ENCODE measurements at regions not wholly inside any gene's neighbourhood (a gene's known extent, or its start where the extent isn't known, plus 50 kb on each side); places are given as distances from the start of the nearest gene placed in this dataset.

- no peak for DNase-seq (ENCODE audit: low read depth)
These were observed 166.0 kb upstream of the COL1A2 start for GRCh38 chr7:94228678-94229077.

- no peak for DNase-seq (ENCODE audit: low read depth)
These were observed 163.4 kb upstream of the COL1A2 start for GRCh38 chr7:94231305-94231704.

GRCh38 chr7:94236960-94237359 is 157.7 kb upstream of the COL1A2 start:
- no peak for DNase-seq (ENCODE audit: low read depth)

- DNase-seq (ENCODE audit: low read depth): no peak
These were observed 157.3 kb upstream of the COL1A2 start for GRCh38 chr7:94237417-94237816.

GRCh38 chr7:94239661-94240234 is 154.9 kb upstream of the COL1A2 start:
- no peak for DNase-seq (ENCODE audit: low read depth)

GRCh38 chr7:94240902-94241301 is 153.8 kb upstream of the COL1A2 start:
- no peak for DNase-seq (ENCODE audit: low read depth)

- no peak for DNase-seq (ENCODE audit: low read depth)
These were observed 153.2 kb upstream of the COL1A2 start for GRCh38 chr7:94241402-94241925.

GRCh38 chr7:94243066-94243711 is 151.5 kb upstream of the COL1A2 start:
- DNase-seq (ENCODE audit: low read depth): no peak

- DNase-seq (ENCODE audit: low read depth): no peak
These were observed 149.9 kb upstream of the COL1A2 start for GRCh38 chr7:94244760-94245159.

- DNase-seq (ENCODE audit: low read depth): no peak
These were observed 149.2 kb upstream of the COL1A2 start for GRCh38 chr7:94245500-94245899.

- DNase-seq (ENCODE audit: low read depth): no peak
These were observed 146.7 kb upstream of the COL1A2 start for GRCh38 chr7:94247970-94248369.

GRCh38 chr7:94249631-94250030 is 145.1 kb upstream of the COL1A2 start:
- DNase-seq (ENCODE audit: low read depth): no peak

- no peak for DNase-seq (ENCODE audit: low read depth)
These were observed 144.6 kb upstream of the COL1A2 start for GRCh38 chr7:94250124-94250523.

- DNase-seq (ENCODE audit: low read depth): no peak
These were observed 143.7 kb upstream of the COL1A2 start for GRCh38 chr7:94250987-94251386.

GRCh38 chr7:94252124-94252523 is 142.6 kb upstream of the COL1A2 start:
- no peak for DNase-seq (ENCODE audit: low read depth)

GRCh38 chr7:94252971-94253370 is 141.7 kb upstream of the COL1A2 start:
- DNase-seq (ENCODE audit: low read depth): no peak

GRCh38 chr7:94253686-94254085 is 141.0 kb upstream of the COL1A2 start:
- DNase-seq (ENCODE audit: low read depth): no peak

GRCh38 chr7:94258418-94259300 is 136.0 kb upstream of the COL1A2 start:
- no peak for DNase-seq (ENCODE audit: low read depth)

GRCh38 chr7:94261067-94261466 is 133.6 kb upstream of the COL1A2 start:
- no peak for DNase-seq (ENCODE audit: low read depth)

- DNase-seq (ENCODE audit: low read depth): no peak
These were observed 129.9 kb upstream of the COL1A2 start for GRCh38 chr7:94264756-94265155.

- no peak for DNase-seq (ENCODE audit: low read depth)
These were observed 129.2 kb upstream of the COL1A2 start for GRCh38 chr7:94265456-94265855.

- no peak for DNase-seq (ENCODE audit: low read depth)
These were observed 128.5 kb upstream of the COL1A2 start for GRCh38 chr7:94266238-94266644.

- no peak for DNase-seq (ENCODE audit: low read depth)
These were observed 123.9 kb upstream of the COL1A2 start for GRCh38 chr7:94270772-94271171.

All from Daoy (cell line).